GM19455 (cell line): ENCODE measurements at regions not wholly inside any gene's neighbourhood (a gene's known extent, or its start where the extent isn't known, plus 50 kb on each side); places are given as distances from the start of the nearest gene placed in this dataset.

Source experiments
- ATAC-seq: cut with Tn5 transposase; IDR thresholded peaks from one replicate; pipeline ENCODE4 v1.9.1; 2021; ENCODE audit not compliant: unreplicated experiment

GRCh38 chr3:152051501-152052404 is 178.3 kb downstream of the SUCNR1 start:
- ATAC-seq = peak; percentile 64

- ATAC-seq = no peak
These were observed 180.4 kb downstream of the SUCNR1 start for GRCh38 chr3:152053866-152054265.

GRCh38 chr3:152054315-152054714 is 180.9 kb downstream of the SUCNR1 start:
- ATAC-seq = no peak

GRCh38 chr3:152056073-152056472 is 182.6 kb downstream of the SUCNR1 start:
- ATAC-seq = no peak

- ATAC-seq = no peak
These were observed 183.0 kb downstream of the SUCNR1 start for GRCh38 chr3:152056481-152056880.

GRCh38 chr3:152056987-152057386 is 183.5 kb downstream of the SUCNR1 start:
- ATAC-seq = no peak

- no peak for ATAC-seq
These were observed 185.4 kb downstream of the SUCNR1 start for GRCh38 chr3:152058856-152059255.

- ATAC-seq = no peak
These were observed 187.3 kb downstream of the SUCNR1 start for GRCh38 chr3:152060701-152061100.

GRCh38 chr3:152061296-152061695 is 187.9 kb downstream of the SUCNR1 start:
- ATAC-seq = no peak

- no peak for ATAC-seq
These were observed 196.4 kb downstream of the SUCNR1 start for GRCh38 chr3:152069871-152070270.

GRCh38 chr3:152071315-152071714 is 197.4 kb upstream of the MBNL1 start:
- no peak for ATAC-seq

GRCh38 chr3:152071924-152072323 is 196.8 kb upstream of the MBNL1 start:
- no peak for ATAC-seq

GRCh38 chr3:152073267-152073666 is 195.5 kb upstream of the MBNL1 start:
- no peak for ATAC-seq

GRCh38 chr3:152076148-152076547 is 192.6 kb upstream of the MBNL1 start:
- ATAC-seq = no peak

GRCh38 chr3:152079980-152080379 is 188.7 kb upstream of the MBNL1 start:
- ATAC-seq = no peak

GRCh38 chr3:152083135-152083534 is 185.6 kb upstream of the MBNL1 start:
- no peak for ATAC-seq

- ATAC-seq = no peak
These were observed 184.1 kb upstream of the MBNL1 start for GRCh38 chr3:152084441-152085158.

GRCh38 chr3:152087153-152087552 is 181.6 kb upstream of the MBNL1 start:
- no peak for ATAC-seq

GRCh38 chr3:152089528-152089927 is 179.2 kb upstream of the MBNL1 start:
- ATAC-seq = no peak

- ATAC-seq = no peak
These were observed 177.0 kb upstream of the MBNL1 start for GRCh38 chr3:152091725-152092124.

- ATAC-seq = no peak
These were observed 174.8 kb upstream of the MBNL1 start for GRCh38 chr3:152093901-152094300.

- ATAC-seq = no peak
These were observed 174.3 kb upstream of the MBNL1 start for GRCh38 chr3:152094406-152094805.
